ENCODE measurements at regions not wholly inside any gene's neighbourhood (a gene's known extent, or its start where the extent isn't known, plus 50 kb on each side); places are given as distances from the start of the nearest gene placed in this dataset.
"Not testable (repeated sequence)": the region's sequence is repeated elsewhere in the genome, so short reads cannot be mapped to it uniquely, and the experiment has no call there.

DNA sequence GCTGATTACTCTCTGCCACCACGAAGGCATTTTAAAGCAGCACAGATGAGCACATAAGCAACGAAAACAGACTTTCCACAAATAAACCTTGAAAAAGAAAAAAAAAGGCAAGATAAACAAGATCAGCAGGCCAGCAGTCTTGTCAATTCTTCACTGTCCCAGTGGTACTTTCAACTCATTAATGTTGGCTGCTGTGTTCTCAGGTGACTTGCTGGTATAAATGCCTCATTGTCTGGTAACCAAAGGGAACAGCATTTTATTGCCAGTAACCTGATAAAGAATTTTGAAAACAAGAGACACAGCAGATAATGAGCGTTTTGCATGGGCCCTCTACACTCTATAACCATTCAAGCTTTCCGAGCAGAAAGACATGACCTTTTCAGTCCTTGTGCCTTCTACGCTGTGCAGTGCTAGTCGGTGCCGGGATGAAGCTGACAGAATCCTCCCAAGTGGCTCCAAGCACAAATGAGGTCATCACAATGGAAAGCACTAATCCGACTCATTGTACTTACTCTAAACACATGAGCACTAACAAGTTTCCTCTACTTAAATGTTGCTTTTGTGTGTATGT is 242.9 kb upstream of the FRG1 start:
- not testable (repeated sequence) for DNase-seq (ENCODE audit: low read depth)

DNA sequence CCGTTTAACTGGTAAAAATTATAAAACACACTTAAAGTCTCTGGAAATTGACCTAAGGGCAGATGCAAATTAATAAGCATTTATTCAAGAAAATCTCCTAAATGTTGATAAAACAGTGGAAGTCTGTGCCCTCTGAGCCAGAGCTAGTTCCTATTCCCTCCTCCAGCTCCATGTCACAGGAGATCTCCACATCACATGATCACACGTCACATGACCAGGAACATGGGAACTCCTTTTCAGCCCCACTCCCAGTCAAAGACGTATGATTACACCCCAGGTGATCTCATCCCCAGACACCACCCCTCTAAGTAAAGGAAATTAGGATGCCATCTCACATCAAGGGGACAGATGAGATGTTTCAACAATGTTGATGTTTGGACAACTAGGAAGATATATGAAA is 237.7 kb upstream of the FRG1 start:
- not testable (repeated sequence) for DNase-seq (ENCODE audit: low read depth)

DNA sequence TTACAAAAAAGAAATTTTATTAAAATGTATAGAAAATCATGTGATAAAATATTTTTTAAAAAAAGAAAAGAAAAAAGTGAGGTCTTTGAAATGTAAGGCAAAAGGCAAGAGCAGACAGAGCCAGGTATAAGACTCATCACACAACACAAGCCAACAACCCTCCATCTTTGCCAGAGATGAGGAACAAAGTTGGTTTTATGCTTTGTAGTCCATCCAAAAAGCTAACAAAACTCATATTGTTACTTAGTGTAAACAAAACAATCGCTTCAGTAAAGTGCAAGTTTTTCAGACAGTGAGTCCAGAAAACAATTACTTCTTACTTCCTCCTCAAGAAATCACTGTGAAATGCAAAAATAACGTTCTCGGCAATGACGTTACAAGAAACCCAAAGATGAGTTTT is 233.9 kb upstream of the FRG1 start:
- not testable (repeated sequence) for DNase-seq (ENCODE audit: low read depth)

DNA sequence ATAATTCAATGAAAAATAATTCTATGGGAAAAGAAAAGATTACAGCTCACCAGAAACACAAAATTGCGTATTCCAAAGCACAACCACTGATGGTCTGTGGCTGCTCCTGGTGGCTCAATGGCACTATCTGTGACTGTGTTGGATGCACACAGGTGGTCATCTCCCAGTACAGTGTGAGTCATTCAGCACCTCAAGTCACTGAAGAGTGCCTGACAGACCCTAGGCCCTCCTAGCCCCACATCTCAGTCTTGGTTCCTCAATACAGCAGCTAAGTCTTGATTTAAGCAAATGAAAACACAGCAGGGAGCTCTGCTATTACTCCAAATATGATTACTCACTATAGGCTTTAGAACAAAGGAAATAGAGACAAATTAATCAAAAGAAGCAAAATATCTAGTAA is 233.4 kb upstream of the FRG1 start:
- DNase-seq (ENCODE audit: low read depth): not testable (repeated sequence)

DNA sequence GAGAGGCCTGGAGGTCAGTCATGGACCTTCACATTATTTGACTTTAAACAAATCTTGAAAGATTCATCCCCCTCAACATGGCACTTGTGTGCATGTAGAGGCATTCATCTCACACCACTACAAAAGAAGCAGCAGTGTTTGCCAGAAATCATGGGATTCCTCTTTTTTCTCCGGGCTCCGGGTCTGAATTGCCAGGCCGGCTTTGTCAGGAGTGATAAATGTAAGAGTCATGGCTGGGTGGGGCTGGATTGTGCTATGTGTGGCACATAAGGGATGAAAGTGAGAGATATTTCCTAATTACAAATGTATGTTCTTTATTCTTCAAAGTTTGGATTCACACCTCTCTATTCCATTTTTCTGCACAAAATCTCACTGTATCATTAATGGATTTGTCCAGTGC is 228.7 kb upstream of the FRG1 start:
- DNase-seq (ENCODE audit: low read depth): not testable (repeated sequence)

DNA sequence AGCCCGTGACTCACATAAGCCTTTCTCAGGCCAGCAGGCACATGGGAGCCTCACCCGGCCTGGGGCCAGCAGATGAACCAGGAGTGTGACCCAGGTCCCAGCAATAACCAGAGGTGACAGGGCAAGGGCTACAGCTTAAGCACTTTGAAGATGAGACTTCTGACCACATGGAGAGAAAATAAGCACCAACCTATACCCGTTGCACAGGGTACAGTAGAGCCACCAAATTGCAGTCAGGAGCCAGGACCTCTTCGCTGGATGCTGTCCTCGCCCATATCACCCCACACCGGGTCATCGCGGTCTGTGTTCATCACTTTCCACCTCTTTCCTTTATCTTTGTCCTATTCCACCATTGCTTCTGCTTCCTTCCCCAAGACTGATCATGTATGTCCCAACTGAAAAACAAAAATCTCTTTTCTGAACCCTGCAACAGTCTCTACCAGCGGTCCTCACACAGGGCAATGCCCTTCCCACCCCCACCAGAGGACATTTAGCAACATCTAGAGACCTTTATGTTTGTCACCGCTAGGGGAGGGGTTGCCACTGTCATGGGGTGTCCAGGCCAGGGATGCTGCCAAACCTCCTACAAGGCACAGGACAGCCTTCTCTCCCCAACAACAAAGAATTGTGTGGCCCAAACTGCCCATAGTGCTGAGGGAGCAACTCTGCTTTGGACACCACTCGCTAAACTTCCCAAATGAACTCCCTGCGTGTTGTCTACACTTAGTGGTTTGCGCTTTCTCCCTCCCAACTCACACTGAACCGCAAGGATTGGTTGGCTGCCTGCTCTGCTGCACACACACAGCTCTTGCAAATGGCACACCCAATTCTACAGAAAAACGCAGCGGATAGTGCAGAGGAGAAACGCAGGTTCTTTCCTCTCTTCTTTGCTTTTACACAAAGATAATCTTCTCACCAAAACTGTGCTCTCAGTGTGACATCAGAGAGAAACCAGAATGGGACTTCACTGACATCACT is 219.4 kb upstream of the FRG1 start:
- DNase-seq (ENCODE audit: low read depth): not testable (repeated sequence)

DNA sequence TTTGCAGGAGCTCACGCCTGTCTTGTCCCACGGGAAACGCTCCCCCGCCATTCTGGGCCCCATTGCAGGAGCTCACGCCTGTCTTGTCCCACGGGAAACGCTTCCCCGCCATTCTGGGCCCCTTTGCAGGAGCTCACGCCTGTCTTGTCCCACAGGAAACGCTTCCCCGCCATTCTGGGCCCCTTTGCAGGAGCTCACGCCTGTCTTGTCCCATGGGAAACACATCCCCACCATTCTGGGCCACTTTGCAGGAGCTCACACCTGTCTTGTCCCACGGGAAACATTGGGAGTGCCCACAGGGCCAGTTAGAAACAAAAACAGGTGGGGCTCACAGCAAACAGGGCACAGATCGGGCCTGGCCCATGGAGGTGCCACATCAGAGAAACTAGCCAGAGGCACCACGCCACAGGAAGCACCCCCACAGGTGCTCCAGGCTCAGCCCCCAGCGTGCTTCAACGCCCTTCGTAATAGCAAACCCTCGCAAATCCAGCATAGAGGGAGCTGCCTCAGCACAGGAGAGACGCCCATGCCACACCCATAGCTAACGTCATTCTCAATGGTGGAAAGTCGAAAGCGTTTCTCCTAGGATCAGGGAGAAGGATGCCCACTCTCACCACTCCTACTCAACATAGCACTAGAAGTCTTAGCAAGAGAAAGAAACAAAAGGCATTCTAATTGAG is 218.2 kb upstream of the FRG1 start:
- not testable (repeated sequence) for DNase-seq (ENCODE audit: low read depth)

DNA sequence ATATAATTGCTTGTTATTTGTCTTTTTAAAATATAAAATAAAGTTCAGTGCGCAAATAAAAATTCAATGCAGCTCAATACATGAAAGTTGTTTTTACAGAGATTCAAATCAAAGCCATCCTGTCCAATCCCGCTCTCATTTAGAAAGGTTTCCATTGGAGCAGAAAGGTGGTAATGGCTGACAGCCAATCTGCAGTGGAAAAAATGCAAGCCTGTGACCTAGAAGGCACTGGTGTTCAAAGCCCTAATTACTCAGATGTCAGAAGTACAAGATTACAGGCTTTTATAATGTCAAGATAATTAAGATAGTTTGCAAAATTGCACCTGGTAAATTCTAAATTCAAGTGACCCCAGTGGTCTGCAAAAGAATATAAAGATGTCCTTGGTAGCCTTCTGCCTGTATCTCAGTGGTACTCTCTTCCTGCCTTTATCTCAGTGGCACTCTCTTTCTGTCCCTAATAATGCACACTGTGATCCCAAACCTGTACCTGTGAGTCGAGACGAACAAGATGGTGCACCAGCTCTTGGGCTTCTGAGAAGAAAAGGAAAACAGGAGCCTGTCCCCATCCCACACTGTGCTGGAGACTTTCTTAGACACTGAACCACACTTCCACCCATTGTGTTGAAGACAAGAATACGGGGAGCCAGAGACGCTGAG is 212.6 kb upstream of the FRG1 start:
- not testable (repeated sequence) for DNase-seq (ENCODE audit: low read depth)

DNA sequence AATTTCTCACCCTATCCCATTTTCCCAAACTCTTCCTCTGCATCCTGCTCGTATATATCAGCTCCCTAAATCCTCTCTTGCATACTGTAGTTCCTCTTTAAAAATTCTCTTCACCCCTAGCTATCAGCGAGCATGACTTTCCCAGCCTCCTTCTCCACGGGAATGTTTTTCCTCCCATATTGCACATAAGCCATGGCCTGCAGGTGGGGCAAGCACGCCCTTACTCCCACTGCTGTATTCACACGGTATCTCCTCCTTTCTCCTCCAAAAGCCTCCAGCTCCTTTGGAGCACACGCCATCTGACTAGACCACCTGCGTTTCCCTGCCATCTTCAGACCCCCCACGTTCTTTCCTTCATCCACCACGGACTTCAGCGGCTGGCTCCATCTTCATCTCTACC is 208.7 kb upstream of the FRG1 start:
- not testable (repeated sequence) for DNase-seq (ENCODE audit: low read depth)

DNA sequence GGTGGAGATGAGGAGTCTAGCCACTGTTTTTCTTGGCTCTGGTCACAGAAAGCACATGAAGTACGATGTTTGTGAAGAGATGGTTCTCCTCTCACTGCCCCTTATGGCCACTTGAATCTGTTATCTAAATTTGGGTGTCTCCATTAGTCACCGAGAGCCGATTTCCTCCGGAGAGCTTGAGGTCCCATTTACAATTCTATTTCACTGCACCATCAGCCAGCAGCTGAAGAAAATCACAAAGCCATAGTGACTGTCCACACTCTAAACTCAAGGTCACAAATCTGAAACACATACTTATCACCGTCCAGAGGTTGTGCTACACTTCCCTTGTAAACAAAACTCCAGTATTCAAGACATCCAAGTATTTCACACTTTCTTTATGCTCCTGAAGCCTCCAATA is 207.2 kb upstream of the FRG1 start:
- not testable (repeated sequence) for DNase-seq (ENCODE audit: low read depth)

DNA sequence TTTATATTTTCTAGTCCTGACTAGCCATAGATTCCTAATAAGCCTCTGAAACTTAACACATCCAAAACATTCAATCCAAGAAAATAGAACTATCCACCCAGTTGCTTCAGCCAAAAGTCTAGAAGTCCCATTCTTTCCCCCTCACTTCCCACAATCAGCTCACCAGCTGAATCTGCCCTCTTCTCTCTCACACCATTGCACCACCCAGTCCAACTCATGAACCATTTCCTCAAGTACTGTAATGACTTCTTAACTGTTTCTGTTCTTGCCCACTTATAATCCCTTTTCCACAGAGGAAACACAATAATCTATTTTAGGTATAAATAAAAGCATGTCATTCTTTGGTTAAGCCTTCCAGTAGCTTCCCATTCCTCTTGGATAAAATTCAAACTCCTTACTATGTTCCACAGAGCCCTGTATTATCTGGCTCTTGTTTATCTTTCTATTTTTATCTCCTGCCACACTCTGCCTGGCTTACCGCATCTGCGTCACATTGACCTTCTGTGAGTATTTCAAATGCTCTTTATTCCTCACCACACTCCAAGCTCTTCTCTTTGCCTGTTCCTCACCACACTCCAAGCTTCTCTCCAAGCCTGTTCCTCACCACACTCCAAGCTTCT is 205.9 kb upstream of the FRG1 start:
- not testable (repeated sequence) for DNase-seq (ENCODE audit: low read depth)

DNA sequence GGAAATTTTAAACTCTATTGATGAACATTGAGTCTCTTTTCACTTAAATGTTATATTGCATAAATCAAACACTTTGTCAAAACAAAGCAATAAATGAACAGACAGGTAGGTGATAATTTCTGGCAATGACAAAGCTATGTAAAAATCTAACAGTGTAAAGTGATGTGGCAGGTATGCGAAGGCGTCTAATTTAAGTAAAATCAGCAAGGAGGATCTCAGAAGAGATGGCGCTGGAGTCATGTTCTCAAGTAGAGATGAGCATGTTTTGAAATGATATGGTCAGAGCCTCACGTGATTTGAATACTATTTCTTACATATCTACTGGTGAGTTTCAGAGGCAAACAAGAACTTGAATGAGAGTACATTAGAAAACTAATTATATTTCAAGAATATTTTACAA is 204.0 kb upstream of the FRG1 start:
- not testable (repeated sequence) for DNase-seq (ENCODE audit: low read depth)

DNA sequence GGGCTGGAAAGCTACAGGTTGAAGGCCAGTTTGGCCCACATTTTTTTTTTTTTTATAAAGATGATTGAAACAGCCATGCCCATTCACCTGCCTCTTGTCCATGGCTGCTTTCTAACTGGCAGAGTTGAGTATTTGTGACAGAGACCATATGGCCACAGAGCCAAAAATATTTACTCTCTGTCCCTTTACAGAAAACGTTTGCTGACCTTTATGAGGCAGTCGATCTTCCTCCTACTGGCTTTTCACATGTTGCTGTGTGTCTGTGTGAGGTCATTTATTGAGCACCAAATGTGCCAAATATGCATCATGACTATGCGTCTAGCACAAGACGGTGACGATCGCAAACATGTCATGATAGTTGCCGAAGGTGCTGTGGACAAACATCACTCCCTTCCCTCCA is 200.6 kb upstream of the FRG1 start:
- DNase-seq (ENCODE audit: low read depth): not testable (repeated sequence)

DNA sequence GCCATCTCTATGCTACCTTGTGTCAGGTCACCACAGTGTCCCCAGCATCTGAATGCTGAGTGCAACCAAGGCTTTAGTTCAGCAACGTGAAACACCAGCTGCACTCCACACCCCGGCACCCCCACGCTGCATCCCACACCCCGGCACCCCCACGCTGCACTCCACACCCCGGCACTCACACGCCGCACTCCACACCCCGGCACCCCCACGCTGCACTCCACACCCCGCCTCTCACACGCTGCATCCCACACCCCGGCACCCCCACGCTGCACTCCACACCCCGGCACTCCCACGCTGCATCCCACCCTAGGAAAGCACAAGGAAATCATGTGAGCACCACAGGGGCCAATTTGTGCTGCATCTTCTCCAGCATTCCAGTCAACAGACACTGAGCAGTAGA is 199.8 kb upstream of the FRG1 start:
- no peak for DNase-seq (ENCODE audit: low read depth)

DNA sequence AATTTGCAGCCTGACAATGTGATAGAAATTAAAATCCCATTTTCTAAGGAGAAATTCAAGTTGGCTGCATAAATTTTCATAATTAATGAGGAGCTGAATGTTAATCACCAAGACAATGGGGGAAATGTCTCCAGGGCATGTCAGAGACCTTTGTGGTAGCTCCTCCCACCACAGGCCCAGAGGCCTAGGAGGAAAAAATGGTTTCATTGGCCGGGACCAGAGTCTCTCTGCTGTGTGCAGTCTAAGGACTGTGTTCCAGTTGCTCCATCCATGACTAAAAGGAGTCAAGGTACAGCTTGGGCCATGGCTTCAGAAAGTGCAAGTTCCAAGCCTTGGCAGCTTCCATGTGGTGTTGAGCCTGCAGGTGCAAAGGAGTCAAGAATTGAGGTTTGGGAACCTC is 187.6 kb upstream of the FRG1 start:
- not testable (repeated sequence) for DNase-seq (ENCODE audit: low read depth)

DNA sequence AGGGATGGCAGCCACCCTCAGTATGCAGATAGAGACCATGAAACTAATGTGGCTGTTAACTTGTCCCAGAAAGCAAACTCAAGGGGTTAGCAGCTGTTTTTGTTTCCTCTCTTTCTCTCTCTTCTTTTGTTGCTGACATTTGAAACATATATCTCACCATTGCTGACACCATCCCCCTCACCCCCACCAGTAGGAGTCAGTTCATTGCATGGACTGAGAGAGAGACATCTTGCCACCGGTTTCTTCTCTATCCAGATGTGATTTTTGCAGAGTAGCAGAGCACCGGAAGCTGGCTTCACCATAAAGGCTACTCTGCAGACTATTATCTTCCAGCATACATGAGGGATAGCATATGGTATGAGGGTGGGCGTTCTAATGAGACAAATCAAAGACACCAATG is 177.1 kb upstream of the FRG1 start:
- no peak for DNase-seq (ENCODE audit: low read depth)

DNA sequence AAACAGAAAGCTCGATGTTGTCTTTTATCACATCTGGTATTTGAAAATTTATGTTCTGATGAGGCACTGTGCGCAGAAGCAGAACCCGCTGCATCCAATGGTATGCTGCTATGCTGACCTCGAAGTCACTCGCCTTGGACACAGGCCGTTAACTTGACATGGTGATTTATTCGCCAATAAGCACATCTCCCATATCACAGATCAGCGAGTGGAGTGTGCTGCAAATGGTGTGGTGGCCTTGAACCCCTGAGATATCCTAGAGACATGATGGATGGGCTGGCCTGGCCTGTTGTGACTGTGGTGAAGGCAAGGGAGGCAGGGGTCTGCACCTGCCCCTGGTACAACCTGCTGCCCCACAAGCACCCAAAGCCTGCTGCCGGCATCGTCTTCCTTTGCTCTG is 175.4 kb upstream of the FRG1 start:
- no peak for DNase-seq (ENCODE audit: low read depth)

DNA sequence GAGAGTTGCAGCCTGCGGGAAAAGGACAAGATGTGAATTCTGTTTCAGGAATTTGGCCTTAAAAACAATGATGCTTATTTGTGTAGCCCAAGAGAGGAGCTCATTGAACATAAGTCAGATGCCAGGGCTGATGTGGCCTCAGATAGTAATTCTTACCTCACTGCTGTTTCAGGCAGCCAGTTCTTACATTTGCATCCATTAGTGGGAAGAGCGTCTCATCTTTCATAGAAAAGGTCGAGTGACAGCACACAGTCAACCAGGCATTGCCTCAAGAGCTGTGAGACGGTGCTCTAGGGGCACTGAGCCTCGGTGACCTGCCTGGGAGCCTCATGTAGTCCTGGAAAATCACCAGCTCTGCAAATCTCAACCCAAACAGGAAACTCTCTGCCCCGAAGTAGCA is 174.9 kb upstream of the FRG1 start:
- no peak for DNase-seq (ENCODE audit: low read depth)

DNA sequence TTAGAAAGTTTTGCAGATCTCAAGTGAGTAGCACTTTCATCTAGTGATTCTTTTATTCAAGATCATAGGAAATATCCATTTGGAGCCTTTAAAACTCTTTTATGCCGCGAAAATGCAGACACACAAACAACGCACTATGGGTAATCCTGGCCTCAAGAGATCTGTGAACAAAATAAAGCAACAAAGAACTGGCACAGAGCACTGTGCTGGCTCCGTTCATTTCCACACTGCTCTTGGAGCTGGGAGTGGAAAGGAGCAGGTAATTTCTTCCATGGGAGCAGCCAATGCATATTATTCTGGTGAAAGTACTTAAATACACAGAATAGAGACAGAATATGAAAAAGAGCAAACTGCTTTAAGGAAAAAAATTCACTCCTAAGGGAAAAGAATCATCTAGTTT is 172.7 kb upstream of the FRG1 start:
- DNase-seq (ENCODE audit: low read depth): no peak

DNA sequence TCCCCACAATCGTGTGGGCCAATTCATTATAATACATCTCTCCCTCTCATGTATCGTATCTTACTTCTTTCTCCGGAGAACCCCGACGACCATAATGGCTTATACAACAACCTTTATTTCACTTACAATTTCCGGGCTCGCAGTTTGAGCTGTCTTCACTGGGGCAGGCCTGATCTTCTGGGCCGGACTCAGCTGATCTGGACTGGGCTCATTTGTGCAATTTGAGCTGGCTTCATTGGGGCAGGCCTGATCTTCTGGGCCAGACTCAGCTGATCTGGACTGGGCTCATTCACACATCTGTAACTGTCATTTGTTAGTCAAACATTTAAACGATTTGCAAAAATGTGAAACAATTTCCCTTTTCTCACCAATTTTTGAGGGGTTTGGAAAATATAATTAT is 171.5 kb upstream of the FRG1 start:
- no peak for DNase-seq (ENCODE audit: low read depth)

DNA sequence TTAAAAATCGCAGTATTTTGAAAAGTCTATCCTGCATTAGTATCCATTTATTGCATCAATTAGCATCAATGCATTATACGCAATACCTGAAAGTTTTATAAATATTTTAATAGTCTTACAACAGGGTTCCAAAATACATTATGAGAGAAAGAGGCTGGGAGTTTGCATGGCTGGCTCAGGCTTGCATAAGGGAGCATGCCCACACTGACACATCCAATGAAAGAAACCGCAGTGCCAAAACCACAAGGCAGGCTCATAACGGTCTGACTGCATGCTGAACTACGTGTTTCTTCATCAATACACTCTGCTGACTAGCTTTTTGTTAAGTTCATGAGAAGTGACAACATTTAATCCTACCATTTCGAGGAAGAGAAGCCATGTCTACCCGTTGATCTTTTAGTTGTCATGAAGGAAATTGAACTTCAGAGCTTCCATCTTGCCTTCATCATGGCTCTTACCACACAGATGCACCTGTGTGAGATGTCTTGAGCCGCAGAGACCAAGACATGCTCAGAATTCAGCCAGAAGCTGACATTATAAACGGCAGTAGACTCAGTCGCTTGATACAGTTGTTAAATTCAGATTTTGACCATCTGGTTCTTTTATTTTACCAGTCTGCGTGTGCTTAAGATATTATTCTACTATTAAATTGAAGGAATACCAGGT is 168.8 kb upstream of the FRG1 start:
- DNase-seq (ENCODE audit: low read depth): no peak
